Upper lobe of right lung (tissue), 1 donor: ENCODE measurements at regions not wholly inside any gene's neighbourhood (a gene's known extent, or its start where the extent isn't known, plus 50 kb on each side); places are given as distances from the start of the nearest gene placed in this dataset.

Experiments
- ATAC-seq: fragments of 200-7000 bp; cut with Tn5 transposase; one replicate; pipeline ENCODE4 v1.9.1; 2020; ENCODE audit warnings: mild to moderate bottlenecking, moderate library complexity
- DNase-seq: peaks from one replicate; pipeline ENCODE4 v3.0.0-alpha.2; 2020
- H3K27ac ChIP-seq: fragments of 200-600 bp; one replicate; pipeline ENCODE4 v1.8.0; 2022
- H3K27me3 ChIP-seq: fragments of 200-600 bp; one replicate; pipeline ENCODE4 v1.8.0; 2022; ENCODE audit warnings: mild to moderate bottlenecking
- H3K36me3 ChIP-seq: fragments of 200-600 bp; one replicate; pipeline ENCODE4 v1.8.0; 2022
- H3K4me1 ChIP-seq: fragments of 200-600 bp; one replicate; pipeline ENCODE4 v1.8.0; 2022
- H3K4me3 ChIP-seq: fragments of 200-600 bp; one replicate; pipeline ENCODE4 v1.8.0; 2022; ENCODE audit warnings: mild to moderate bottlenecking
- H3K9me3 ChIP-seq: fragments of 200-600 bp; one replicate; pipeline ENCODE4 v1.8.0; 2022
- CTCF ChIP-seq: fragments of 200-600 bp; IDR thresholded peaks from one replicate; pipeline ENCODE4 v1.8.0; 2022; ENCODE audit warnings: antibody characterized with exemption
- intact Hi-C: fragments of 100-400 bp; cut with DNase I; formaldehyde crosslinking; loops from one replicate; pipeline ENCODE4 v1.11.0; 2022
- donor health status: DM: no; HTN: yes; CAD: no; lungs with severe emphysema.

- TF ChIP-seq CTCF = no peak
- Histone ChIP-seq H3K9me3 (no peaks in the 10 kb centered on the region), H3K4me1 (peaks cover 21% of the 10 kb centered on the region), H3K27me3 (no peaks in the 10 kb centered on the region), H3K4me3 (no peak overlapping the region), H3K36me3 (no peaks in the 10 kb centered on the region), H3K27ac (peak overlapping the region; percentile 73)
- intact Hi-C loops = no loop called here
- ATAC-seq (peak; percentile 96), DNase-seq (peak; percentile 68)
Observed at GRCh38 chr5:124402144-124402581, 344.3 kb downstream of the ZNF608 start.

DNA sequence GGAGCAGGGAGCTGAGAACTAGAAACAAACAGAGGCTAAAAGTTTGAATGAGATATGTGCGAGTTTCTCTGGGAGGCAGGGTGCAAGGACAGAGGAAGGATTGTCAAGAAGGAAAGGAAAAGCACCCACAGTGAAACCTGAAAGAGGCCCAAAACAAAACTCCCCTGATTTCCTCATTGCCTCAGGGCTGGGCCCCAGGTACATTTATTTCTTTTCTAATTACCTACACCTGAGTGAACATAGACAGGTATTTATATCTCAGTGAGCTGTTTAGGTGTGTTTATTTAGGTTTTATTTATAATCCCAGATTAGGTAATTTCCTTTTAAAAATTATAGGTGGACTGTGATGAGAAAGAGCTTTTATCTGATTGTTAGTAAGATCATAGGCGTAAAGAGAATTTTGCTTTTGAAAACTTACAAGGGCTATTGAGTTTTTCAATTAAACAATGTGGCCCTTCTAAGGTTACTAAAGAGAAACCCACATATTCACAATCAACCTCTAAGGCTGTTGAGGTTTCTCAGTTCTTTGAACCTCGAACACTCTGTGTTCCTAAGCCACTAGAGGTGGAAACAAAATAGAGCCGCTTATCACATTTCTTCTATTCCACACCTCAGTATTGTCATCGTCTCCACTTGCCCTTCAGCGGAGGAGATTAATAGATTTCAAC lies 344.8 kb downstream of the ZNF608 start:
- Histone ChIP-seq H3K4me1 (peaks cover 21% of the 10 kb centered on the region), H3K27me3 (no peaks in the 10 kb centered on the region), H3K27ac (peak overlapping the region; percentile 73), H3K9me3 (no peaks in the 10 kb centered on the region), H3K36me3 (no peaks in the 10 kb centered on the region), H3K4me3 (no peak overlapping the region)
- intact Hi-C loops = no loop called here
- TF ChIP-seq CTCF = no peak
- DNase-seq = no peak
- no peak for ATAC-seq

DNA sequence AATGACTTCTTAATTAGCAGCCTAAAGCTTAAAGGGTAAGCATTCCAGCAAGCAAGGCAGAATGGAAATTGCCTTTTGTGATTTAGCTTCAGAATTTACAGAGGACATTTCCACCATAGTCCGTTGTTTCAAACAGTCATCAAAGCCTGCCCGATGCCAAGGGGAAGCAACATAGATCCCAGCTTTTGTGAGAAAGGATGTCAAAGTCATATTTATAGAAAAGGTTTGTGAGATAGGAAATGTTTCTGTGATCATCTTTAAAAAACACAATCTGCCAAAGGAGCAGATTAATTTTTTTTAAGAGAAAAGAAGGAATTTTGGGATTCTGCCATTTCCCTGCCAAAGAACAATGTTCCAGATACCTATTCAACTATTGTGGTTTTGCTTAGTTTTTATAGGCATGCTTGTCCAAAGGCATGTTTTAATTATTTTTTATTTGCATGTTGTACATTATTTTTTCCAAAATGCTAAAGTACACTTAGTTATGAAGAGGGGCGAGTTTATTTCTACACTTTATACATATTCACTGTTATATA lies 346.9 kb downstream of the ZNF608 start:
- H3K9me3 ChIP-seq = no peaks in the 10 kb centered on the region
- DNase-seq (no peak), ATAC-seq (no peak)
- H3K4me3 ChIP-seq = no peak overlapping the region
- H3K36me3 ChIP-seq = no peaks in the 10 kb centered on the region
- H3K27ac ChIP-seq = no peak overlapping the region
- no peak for TF ChIP-seq CTCF
- H3K27me3 ChIP-seq = no peaks in the 10 kb centered on the region
- intact Hi-C loops = no loop called here
- peaks cover 21% of the 10 kb centered on the region for H3K4me1 ChIP-seq

DNA sequence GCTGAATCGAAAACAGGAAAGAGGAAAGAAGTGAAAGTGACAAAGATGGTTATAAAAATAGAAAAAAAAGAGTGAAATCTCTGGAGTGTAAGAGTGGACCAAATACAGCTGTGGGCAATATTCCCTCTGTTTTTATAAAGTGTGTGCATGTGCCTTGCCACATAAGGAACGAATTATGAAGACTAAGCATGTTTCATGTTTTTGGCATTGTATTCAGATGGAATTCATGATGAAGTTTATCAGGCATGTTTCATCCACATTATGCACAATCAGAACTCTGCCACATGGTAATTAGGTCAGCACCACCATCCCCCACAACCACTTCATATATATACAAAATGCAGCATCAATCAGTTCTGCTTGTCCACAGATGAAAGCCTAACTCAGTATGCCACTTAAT lies 348.0 kb downstream of the ZNF608 start:
- Histone ChIP-seq H3K4me1 (peaks cover 21% of the 10 kb centered on the region), H3K9me3 (no peaks in the 10 kb centered on the region), H3K27ac (no peak overlapping the region), H3K27me3 (no peaks in the 10 kb centered on the region), H3K4me3 (no peak overlapping the region), H3K36me3 (no peaks in the 10 kb centered on the region)
- ATAC-seq (no peak), DNase-seq (no peak)
- no peak for TF ChIP-seq CTCF
- intact Hi-C loops = no loop called here

- Histone ChIP-seq H3K4me1 (peaks cover 16% of the 10 kb centered on the region), H3K27me3 (no peaks in the 10 kb centered on the region), H3K9me3 (no peaks in the 10 kb centered on the region), H3K36me3 (no peaks in the 10 kb centered on the region), H3K27ac (no peak overlapping the region), H3K4me3 (no peak overlapping the region)
- TF ChIP-seq CTCF = no peak
- ATAC-seq (no peak), DNase-seq (no peak)
- intact Hi-C loops = no loop called here
Observed at GRCh38 chr5:124397317-124397716, 349.1 kb downstream of the ZNF608 start.

DNA sequence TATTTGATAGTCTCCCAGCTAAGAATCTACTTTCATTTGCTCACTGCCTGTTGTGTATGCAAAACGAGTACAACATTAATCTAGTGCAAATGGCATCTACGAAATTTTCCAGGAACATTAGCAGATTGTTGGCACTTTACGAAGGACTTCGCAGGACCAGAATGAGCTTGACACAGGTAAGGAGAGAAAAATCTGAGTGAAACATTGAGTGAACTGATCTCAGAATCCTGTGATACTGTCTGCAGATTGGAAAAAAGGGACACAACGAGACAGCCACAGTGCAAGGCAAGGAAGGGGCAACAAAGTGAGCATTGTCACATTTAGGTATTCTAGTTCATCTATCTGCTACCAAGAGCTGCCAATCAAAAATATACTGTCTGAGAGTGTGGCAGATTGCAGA lies 350.5 kb downstream of the ZNF608 start:
- TF ChIP-seq CTCF = no peak
- Histone ChIP-seq H3K36me3 (no peaks in the 10 kb centered on the region), H3K4me3 (no peak overlapping the region), H3K9me3 (no peaks in the 10 kb centered on the region), H3K4me1 (peaks cover 2% of the 10 kb centered on the region), H3K27ac (no peak overlapping the region), H3K27me3 (no peaks in the 10 kb centered on the region)
- no peak for ATAC-seq
- no peak for DNase-seq
- intact Hi-C loops = no loop called here
